CD14-positive monocyte (primary cell): ENCODE measurements at regions not wholly inside any gene's neighbourhood (a gene's known extent, or its start where the extent isn't known, plus 50 kb on each side); places are given as distances from the start of the nearest gene placed in this dataset.

ENCODE experiments used
- DNase-seq, 3 donors: peaks; one replicate each; pipeline ENCODE4 v3.0.0-alpha.2; 2011 to 2022
- H2AFZ ChIP-seq: 2 replicates; pipeline ENCODE4 v1.6.0; 2012; ENCODE audit warnings: mild to moderate bottlenecking, low read depth, low read length, inconsistent platforms; ENCODE audit not compliant: insufficient read depth, poor library complexity, severe bottlenecking
- H3K27ac ChIP-seq, 2 donors: 1 replicate in 1 of 2; 2 replicates in 1 of 2; pipeline ENCODE4 v1.5.1; 2012 to 2013; ENCODE audit warnings: low read length in 2 of 2, control low read depth in 1 of 2, inconsistent platforms in 1 of 2, low read depth in 1 of 2, mild to moderate bottlenecking in 1 of 2
- H3K27me3 ChIP-seq, 2 donors: one replicate each; pipeline versions ENCODE4 v1.6.0 to v1.6.1; 2011 to 2013; ENCODE audit warnings: low read length in 2 of 2; ENCODE audit not compliant: control insufficient read depth in 2 of 2, insufficient read depth in 2 of 2
- H3K36me3 ChIP-seq, 2 donors: replicated peaks in 1 of 2; 1 replicate in 1 of 2; 2 replicates in 1 of 2; pipeline versions ENCODE4 v1.5.1 to v1.6.1; 2012 to 2013; ENCODE audit warnings: low read length in 2 of 2, control low read depth in 1 of 2, inconsistent platforms in 1 of 2, mild to moderate bottlenecking in 1 of 2; ENCODE audit not compliant: insufficient read depth in 2 of 2, control insufficient read depth in 1 of 2
- H3K4me1 ChIP-seq, 2 donors: 1 replicate in 1 of 2; 2 replicates in 1 of 2; pipeline versions ENCODE4 v1.5.1 to v1.6.1; 2012 to 2013; ENCODE audit warnings: low read length in 2 of 2, control low read depth in 1 of 2, inconsistent platforms in 1 of 2, mild to moderate bottlenecking in 1 of 2, moderate library complexity in 1 of 2; ENCODE audit not compliant: insufficient read depth in 2 of 2, control insufficient read depth in 1 of 2
- H3K4me2 ChIP-seq: replicated peaks from 2 replicates; pipeline ENCODE3; 2012; ENCODE audit warnings: low read length, moderate library complexity, mild to moderate bottlenecking; ENCODE audit not compliant: poor library complexity, severe bottlenecking; ENCODE audit errors: extremely low read depth
- H3K4me3 ChIP-seq, 3 experiments: fragments of 200-600 bp in 1 of 3; sonication (generic) in 1 of 3; replicated peaks in 1 of 3; 1 replicate in 2 of 3; 2 replicates in 1 of 3; pipeline ENCODE4 v1.5.1; 2011 to 2013; ENCODE audit warnings: low read length in 3 of 3, mild to moderate bottlenecking in 3 of 3, control low read depth in 2 of 3, low read depth in 2 of 3, inconsistent platforms in 1 of 3, moderate library complexity in 1 of 3
- H3K79me2 ChIP-seq: 2 replicates; pipeline ENCODE4 v1.6.0; 2012; ENCODE audit warnings: mild to moderate bottlenecking, control low read depth, inconsistent platforms, low read length, moderate library complexity; ENCODE audit not compliant: insufficient read depth
- H3K9ac ChIP-seq: 2 replicates; pipeline ENCODE4 v1.6.0; 2017; ENCODE audit warnings: low read length, mild to moderate bottlenecking; ENCODE audit not compliant: insufficient read depth, poor library complexity, severe bottlenecking
- H3K9me3 ChIP-seq, 2 donors: replicated peaks in 1 of 2; 1 replicate in 1 of 2; 2 replicates in 1 of 2; pipeline versions ENCODE4 v1.5.1 to v1.6.1; 2012 to 2013; ENCODE audit warnings: low read length in 2 of 2, control low read depth in 1 of 2; ENCODE audit not compliant: control insufficient read depth in 1 of 2, insufficient read depth in 1 of 2
- H4K20me1 ChIP-seq: 2 replicates; pipeline ENCODE4 v1.6.0; 2012; ENCODE audit warnings: mild to moderate bottlenecking, low read length, control low read depth, moderate library complexity; ENCODE audit not compliant: insufficient read depth
- H3K27ac Mint-ChIP-seq, 7 donors: one replicate each; pipeline ENCODE4 v1.8.0; 2020; ENCODE audit warnings: mild to moderate bottlenecking in 7 of 7, mixed read lengths in 7 of 7, moderate library complexity in 6 of 7, inconsistent platforms in 2 of 7
- H3K27me3 Mint-ChIP-seq, 3 donors: one replicate each; pipeline ENCODE4 v1.8.0; 2021 to 2022; ENCODE audit warnings: low read depth in 3 of 3, mild to moderate bottlenecking in 3 of 3, mixed read lengths in 3 of 3, moderate library complexity in 3 of 3, inconsistent platforms in 1 of 3
- H3K36me3 Mint-ChIP-seq, 2 donors: one replicate each; pipeline ENCODE4 v1.8.0; 2020; ENCODE audit warnings: mixed read lengths in 2 of 2, inconsistent platforms in 1 of 2, mild to moderate bottlenecking in 1 of 2
- H3K4me1 Mint-ChIP-seq: one replicate; pipeline ENCODE4 v1.8.0; 2020; ENCODE audit warnings: mild to moderate bottlenecking, mixed read lengths
- H3K4me3 Mint-ChIP-seq, 2 donors: one replicate each; pipeline ENCODE4 v1.8.0; 2020; ENCODE audit warnings: mild to moderate bottlenecking in 2 of 2, mixed read lengths in 2 of 2, moderate library complexity in 1 of 2
- H3K9me3 Mint-ChIP-seq, 7 donors: one replicate each; pipeline ENCODE4 v1.8.0; 2020 to 2022; ENCODE audit warnings: mixed read lengths in 7 of 7, mild to moderate bottlenecking in 6 of 7, moderate library complexity in 6 of 7, inconsistent platforms in 2 of 7
- WGBS: methylation state at CpG from one replicate; pipeline ENCODE4 v1.1.5; 2013; ENCODE audit warnings: missing lambda C conversion rate; ENCODE audit not compliant: insufficient coverage; 5-methylcytosine and 5-hydroxymethylcytosine counted together
- intact Hi-C, 2 donors: fragments of 100-400 bp; cut with micrococcal nuclease; formaldehyde crosslinking; loops; one replicate each; pipeline versions ENCODE4 v1.15.0 to v1.15.1; 2023
- TF ChIP-seq, protein P1 (sequence below): fragments of 200-600 bp; IDR thresholded peaks from one replicate; pipeline ENCODE4 v1.8.0; 2022; ENCODE audit warnings: antibody characterized with exemption, mild to moderate bottlenecking

DNA sequence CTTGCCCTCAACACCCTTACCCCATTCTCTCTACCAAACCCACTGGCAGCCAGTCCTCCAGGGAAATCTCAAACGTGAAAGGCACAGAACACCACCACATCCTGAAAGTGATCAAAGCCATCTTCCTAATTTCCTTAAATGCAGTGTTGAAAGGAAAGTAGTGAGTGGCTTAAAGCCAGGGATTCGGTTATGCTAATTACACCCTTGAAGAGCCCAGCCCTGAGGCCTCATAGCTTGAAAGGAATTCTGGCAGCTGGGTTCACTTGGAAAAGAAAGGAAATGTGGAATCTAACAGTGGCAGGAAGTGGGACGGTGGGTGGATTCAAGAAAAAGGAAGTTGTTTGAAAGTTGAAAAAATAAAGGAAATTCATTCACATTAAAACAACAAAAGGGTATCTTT lies 73.0 kb upstream of the FICD start:
- Histone ChIP-seq H3K9ac (no peak overlapping the region), H3K9me3 (no peaks in the 10 kb centered on the region), H3K36me3 (no peaks in the 10 kb centered on the region), H3K79me2 (no peaks in the 10 kb centered on the region), H3K27me3 (peaks cover under 1 to 1% of the 10 kb centered on the region in 2 donors), H2AFZ (no peak overlapping the region), H3K27ac (no peak overlapping the region), H3K4me3 (no peak overlapping the region), H4K20me1 (no peaks in the 10 kb centered on the region), H3K4me2 (no peak overlapping the region), H3K4me1 (peaks cover 4 to 6% of the 10 kb centered on the region in 2 donors)
- intact Hi-C loops = no loop called here
- peaks cover 0 to 2% (median 0%) of the 10 kb centered on the region in 7 donors for H3K9me3 Mint-ChIP-seq
- WGBS = no CpG with 5 or more reads among the region's 3 CpGs
- H3K27ac Mint-ChIP-seq = no peak overlapping the region
- no peaks in the 10 kb centered on the region for H3K36me3 Mint-ChIP-seq
- no peak for DNase-seq
- H3K4me3 Mint-ChIP-seq = peak overlapping the region in 1 of 2 donors; percentile 19
- TF ChIP-seq, protein P1, sequence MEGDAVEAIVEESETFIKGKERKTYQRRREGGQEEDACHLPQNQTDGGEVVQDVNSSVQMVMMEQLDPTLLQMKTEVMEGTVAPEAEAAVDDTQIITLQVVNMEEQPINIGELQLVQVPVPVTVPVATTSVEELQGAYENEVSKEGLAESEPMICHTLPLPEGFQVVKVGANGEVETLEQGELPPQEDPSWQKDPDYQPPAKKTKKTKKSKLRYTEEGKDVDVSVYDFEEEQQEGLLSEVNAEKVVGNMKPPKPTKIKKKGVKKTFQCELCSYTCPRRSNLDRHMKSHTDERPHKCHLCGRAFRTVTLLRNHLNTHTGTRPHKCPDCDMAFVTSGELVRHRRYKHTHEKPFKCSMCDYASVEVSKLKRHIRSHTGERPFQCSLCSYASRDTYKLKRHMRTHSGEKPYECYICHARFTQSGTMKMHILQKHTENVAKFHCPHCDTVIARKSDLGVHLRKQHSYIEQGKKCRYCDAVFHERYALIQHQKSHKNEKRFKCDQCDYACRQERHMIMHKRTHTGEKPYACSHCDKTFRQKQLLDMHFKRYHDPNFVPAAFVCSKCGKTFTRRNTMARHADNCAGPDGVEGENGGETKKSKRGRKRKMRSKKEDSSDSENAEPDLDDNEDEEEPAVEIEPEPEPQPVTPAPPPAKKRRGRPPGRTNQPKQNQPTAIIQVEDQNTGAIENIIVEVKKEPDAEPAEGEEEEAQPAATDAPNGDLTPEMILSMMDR = no peak
- H3K4me1 Mint-ChIP-seq = peaks cover 7% of the 10 kb centered on the region
- peaks cover 3 to 14% (median 13%) of the 10 kb centered on the region in 3 donors for H3K27me3 Mint-ChIP-seq

DNA sequence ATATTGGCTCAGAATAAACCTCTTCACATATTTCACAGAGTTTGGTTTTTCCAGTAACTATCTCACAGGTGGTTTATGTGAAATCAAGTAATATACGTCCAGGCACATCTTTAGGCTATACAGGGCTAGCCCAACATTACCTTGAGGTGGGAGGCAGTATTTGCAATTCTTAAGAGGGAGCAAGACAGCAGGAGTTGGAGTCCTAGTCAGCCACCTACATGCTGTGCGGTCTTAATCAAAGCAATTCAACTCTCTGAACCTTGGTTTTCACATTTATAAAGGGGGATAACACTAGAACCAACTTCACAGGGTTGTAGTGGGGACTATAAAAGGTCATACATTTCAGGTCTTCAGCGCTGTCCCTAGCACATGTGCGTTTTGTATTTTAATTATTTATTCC lies 73.5 kb upstream of the FICD start:
- no peaks in the 10 kb centered on the region for H3K9me3 ChIP-seq
- H3K9ac ChIP-seq = no peak overlapping the region
- no peaks in the 10 kb centered on the region for H3K79me2 ChIP-seq
- H3K4me3 ChIP-seq = no peak overlapping the region
- H4K20me1 ChIP-seq = no peaks in the 10 kb centered on the region
- H3K36me3 ChIP-seq = no peaks in the 10 kb centered on the region
- no peak overlapping the region for H2AFZ ChIP-seq
- H3K4me1 Mint-ChIP-seq = peaks cover 7% of the 10 kb centered on the region
- H3K4me3 Mint-ChIP-seq = no peak overlapping the region
- peaks cover 0 to 2% (median 0%) of the 10 kb centered on the region in 7 donors for H3K9me3 Mint-ChIP-seq
- H3K27me3 Mint-ChIP-seq = peaks cover 3 to 11% (median 10%) of the 10 kb centered on the region in 3 donors
- DNase-seq = no peak
- H3K4me2 ChIP-seq = no peak overlapping the region
- no peak overlapping the region for H3K27ac Mint-ChIP-seq
- intact Hi-C loops = no loop called here
- no peak overlapping the region for H3K27ac ChIP-seq
- WGBS = no CpG with 5 or more reads among the region's 4 CpGs
- TF ChIP-seq, protein P1 = no peak
- no peaks in the 10 kb centered on the region for H3K27me3 ChIP-seq
- peaks cover 4 to 6% of the 10 kb centered on the region in 2 donors for H3K4me1 ChIP-seq
- H3K36me3 Mint-ChIP-seq = no peaks in the 10 kb centered on the region
